GM12874 (cell line): ENCODE measurements at regions not wholly inside any gene's neighbourhood (a gene's known extent, or its start where the extent isn't known, plus 50 kb on each side); places are given as distances from the start of the nearest gene placed in this dataset.

Experiments used
- CTCF ChIP-seq: IDR thresholded peaks from 2 replicates; pipeline ENCODE4 v1.5.1; 2011; ENCODE audit warnings: low read depth, mild to moderate bottlenecking, control low read depth, low read length, moderate library complexity; ENCODE audit not compliant: insufficient read depth

- TF ChIP-seq CTCF = no peak
Observed at GRCh38 chr18:73590950-73591349, 556.7 kb downstream of the FBXO15 start.

GRCh38 chr18:73579698-73580097 lies 567.9 kb downstream of the FBXO15 start:
- no peak for TF ChIP-seq CTCF

- TF ChIP-seq CTCF = no peak
Observed at GRCh38 chr18:73577365-73577764, 570.3 kb downstream of the FBXO15 start.

GRCh38 chr18:73563901-73564472 lies 583.6 kb downstream of the FBXO15 start:
- TF ChIP-seq CTCF = no peak

GRCh38 chr18:73563345-73563744 lies 584.3 kb downstream of the FBXO15 start:
- TF ChIP-seq CTCF = no peak

- no peak for TF ChIP-seq CTCF
Observed at GRCh38 chr18:73556904-73557303, 590.7 kb downstream of the FBXO15 start.

GRCh38 chr18:73552171-73552570 lies 595.5 kb downstream of the FBXO15 start:
- no peak for TF ChIP-seq CTCF
